SHP77 (cell line): ENCODE measurements at regions not wholly inside any gene's neighbourhood (a gene's known extent, or its start where the extent isn't known, plus 50 kb on each side); places are given as distances from the start of the nearest gene placed in this dataset.

Source experiments
- DNase-seq, 2 experiments: peaks; one replicate each; lab custom pipeline; 2025; lab: John Stamatoyannopoulos, UW

- DNase-seq = no peak
Measured at GRCh38 chr2:8524388-8524787, 157.5 kb upstream of the ID2 start.

GRCh38 chr2:8524823-8525222 is 157.0 kb upstream of the ID2 start:
- DNase-seq = no peak

DNA sequence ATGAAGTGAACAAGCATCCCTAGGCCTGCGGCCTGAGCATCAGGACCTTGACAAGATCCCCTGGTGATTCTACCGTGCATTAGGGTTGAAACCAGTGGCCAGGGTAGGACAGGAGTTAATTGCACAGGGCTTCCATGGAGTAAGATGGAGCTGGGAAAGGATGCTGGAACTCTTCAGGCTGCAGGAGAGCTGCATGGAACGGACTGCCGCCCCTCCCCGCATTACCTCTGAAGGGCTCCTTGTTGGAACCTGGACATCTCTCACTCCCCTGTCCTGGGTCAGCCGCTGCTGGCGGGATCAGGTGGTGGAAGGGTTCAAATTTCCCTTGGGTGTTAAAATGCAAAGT is 156.6 kb upstream of the ID2 start:
- DNase-seq = no peak

GRCh38 chr2:8525582-8526402 is 156.1 kb upstream of the ID2 start:
- peak; percentile 97 to 98 for DNase-seq

DNA sequence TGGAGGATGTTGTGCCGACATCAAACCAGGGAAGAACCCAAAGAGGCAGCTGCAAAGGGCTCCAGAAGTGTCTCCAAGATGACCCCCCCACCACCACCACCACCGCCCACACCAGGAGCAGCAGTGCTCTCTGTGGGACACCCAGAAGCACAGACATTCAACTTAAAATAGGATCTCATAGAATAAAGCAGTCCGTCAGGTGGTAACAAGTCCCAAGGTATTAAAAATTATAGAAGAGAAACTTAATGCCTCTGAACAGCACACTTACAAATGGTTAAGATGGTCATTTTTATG is 155.5 kb upstream of the ID2 start:
- peak; percentile 56 to 71 for DNase-seq

- DNase-seq = peak in 1 of 2 experiments; percentile 33
Measured at GRCh38 chr2:8527031-8527430, 154.8 kb upstream of the ID2 start.

GRCh38 chr2:8527676-8528075 is 154.2 kb upstream of the ID2 start:
- DNase-seq = no peak

DNA sequence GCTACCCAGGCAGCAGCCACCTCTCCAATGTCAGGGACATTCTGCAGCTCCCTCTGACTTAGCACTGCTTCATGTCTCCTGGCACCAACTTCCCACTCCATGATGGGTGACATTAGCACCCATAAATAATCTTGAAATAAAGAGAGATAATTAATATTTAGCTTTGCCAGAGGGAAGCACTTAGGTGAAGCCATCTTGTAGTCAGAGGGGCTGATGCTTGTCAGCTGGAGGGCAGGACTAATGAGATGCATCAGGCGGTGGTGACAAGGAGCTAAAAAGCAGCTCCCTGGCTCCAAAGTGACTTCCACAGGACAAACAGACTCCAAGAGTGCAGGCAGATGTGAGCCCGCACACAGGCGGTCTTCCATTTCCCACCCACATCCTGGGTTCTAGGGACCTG is 153.0 kb upstream of the ID2 start:
- no peak for DNase-seq

- peak; percentile 58 to 75 for DNase-seq
Measured at GRCh38 chr2:8529706-8530277, 152.1 kb upstream of the ID2 start.

DNA sequence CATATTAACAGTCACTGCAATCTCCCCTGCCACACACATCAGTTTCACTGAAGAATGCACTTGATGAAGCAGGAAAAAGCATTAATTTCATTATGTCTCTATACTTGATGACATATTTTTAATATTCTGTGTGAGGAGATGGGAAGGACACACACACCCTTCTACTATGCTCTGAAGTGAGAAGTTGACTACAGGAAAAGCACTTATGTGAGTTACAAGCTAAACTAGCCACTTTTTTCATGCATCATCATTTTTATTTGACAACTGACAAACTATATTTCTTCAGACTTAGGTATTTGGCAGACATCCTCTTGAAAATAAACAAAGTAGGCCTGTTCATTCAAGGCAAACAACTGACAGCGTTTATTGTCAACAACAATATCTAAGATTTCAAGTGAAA is 150.4 kb upstream of the ID2 start:
- no peak for DNase-seq

DNA sequence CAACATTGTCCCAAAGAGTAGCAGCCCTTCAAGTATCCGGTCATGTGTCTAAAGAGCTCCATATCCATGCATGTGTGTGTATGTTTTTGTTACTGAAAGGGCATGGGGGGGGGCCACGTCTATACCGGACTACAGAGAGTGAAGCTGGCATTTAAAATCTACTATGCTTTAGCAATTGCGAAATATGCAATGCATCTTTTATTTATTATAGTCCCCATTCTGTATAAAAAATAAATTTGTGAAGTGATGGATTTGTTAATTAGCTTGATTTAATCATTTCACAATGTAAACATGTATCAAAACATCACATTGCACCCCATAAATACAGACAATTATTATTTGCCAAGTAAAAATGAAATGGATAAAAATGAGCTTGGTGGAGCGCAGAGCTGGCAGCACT is 149.4 kb upstream of the ID2 start:
- DNase-seq = no peak

GRCh38 chr2:8533923-8534322 is 147.9 kb upstream of the ID2 start:
- no peak for DNase-seq

DNA sequence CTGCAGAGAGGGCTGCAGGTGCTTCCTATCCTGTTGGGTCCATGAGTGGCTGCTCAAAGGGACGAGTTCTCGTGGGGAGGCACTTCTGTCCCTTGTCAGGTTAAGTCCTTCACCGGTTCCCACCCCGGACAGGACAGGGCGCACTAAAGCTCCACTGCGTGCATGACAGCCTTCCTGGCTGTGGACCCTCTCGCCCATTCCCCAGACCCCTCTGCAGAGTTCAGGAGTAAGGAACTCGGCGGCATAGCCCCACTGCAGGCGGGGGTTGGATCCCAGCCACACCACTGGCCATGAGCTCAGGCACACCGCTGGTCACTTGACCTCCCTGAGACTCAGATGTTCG is 147.5 kb upstream of the ID2 start:
- DNase-seq = no peak

DNA sequence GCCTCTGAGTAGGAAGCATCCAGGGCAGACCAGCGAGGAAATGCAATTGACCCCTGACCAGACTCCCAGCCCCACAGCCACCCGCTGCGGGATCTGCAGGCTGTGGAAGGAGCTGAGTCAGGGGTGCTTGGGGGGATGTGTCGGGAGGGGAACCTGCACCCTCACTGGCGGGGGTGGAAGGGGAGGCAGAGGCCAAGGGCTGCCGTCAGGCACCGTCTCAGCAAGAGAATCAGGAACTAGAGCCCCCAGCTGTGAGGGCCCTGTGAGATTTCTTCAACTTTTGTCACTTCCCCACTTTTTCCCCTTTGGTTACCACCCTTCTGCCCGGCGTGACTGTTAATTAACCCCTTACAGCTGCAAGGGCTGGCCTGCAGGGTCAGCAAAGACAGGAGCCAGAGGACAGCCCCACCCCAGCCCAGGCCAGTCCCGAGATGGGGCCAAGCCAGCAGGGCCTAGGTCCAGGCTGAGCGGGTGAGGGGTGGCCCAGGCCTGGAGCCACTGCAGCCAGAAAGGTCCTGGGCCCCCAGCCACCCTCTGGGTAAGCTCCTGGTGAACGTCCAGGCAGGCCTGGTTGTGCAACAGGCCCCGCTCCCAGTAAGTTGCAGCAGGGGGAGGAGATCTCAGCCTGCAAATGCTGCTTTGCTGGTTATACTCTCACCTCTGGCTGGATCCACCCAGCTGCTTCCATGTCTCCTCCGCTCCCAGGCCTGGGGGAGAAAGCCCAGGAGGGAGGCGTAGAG is 147.0 kb upstream of the ID2 start:
- no peak for DNase-seq

DNA sequence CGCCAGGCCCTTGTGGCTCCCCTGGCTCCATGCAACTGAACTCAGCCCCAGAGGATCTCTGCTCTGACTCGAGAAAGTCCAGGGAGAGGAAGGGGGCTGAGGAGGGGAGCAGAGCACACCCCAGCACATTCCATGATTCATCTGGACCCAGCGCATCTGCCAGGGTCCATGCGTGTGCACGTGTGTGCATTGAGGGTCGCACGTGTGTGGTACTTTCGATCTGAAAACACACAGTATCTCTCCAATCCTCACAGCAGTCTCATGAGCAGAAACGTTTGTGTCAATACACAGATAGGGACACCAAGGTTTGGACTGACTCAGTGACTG is 146.4 kb upstream of the ID2 start:
- DNase-seq = no peak

- no peak for DNase-seq
Measured at GRCh38 chr2:8535821-8536685, 145.8 kb upstream of the ID2 start.

DNA sequence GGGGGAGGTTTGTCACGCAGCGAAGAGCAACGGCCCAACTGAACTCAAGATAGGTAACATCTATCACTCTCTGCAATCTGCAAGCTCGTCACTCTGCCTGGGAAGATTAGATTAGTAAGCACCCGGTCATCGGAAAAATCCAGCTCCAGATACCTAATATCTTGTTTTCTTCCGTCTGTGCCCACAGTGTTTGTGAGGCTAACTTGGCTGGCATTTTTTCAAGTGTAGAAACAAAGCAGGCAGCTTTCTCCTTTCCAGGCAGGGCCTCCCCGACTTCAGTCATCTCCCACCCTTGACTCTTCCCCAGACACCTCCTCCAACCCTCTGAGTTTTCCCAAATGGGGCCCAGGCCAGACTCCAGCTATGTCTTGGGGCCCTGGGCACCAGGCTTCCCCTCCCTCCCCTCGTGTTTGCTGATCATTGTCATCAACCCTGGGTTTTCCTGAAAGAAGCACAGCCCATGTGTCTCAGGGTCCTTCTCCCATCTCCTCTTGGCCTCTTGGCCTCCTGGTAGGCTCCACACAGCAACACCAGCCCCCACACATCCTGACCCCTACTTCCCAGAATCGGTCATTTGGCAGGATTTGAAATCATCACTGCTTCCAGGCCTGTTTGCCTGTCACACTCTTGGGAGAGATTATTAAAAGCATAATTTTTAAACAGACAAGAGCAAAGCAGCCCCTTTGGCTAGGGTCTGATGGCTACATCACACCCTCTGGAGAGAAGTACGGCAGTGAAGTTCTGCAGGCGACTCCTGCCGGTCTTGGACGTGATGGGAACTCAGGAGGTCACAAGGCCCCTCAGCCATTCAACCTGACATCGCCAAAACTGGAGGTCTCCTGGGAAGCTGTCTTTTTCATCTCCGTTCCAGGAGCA is 144.9 kb upstream of the ID2 start:
- no peak for DNase-seq

GRCh38 chr2:8537562-8538155 is 144.2 kb upstream of the ID2 start:
- no peak for DNase-seq

GRCh38 chr2:8538531-8538930 is 143.3 kb upstream of the ID2 start:
- DNase-seq = no peak

- DNase-seq = no peak
Measured at GRCh38 chr2:8538931-8539621, 142.8 kb upstream of the ID2 start.
